HG03064 (cell line): ENCODE measurements at regions not wholly inside any gene's neighbourhood (a gene's known extent, or its start where the extent isn't known, plus 50 kb on each side); places are given as distances from the start of the nearest gene placed in this dataset.

Experiments
- ATAC-seq: cut with Tn5 transposase; IDR thresholded peaks from one replicate; pipeline ENCODE4 v1.9.1; 2021; ENCODE audit warnings: low read depth; ENCODE audit not compliant: unreplicated experiment

GRCh38 chr2:145875016-145875415 is 1355.1 kb upstream of the ZEB2 start:
- ATAC-seq: no peak

DNA sequence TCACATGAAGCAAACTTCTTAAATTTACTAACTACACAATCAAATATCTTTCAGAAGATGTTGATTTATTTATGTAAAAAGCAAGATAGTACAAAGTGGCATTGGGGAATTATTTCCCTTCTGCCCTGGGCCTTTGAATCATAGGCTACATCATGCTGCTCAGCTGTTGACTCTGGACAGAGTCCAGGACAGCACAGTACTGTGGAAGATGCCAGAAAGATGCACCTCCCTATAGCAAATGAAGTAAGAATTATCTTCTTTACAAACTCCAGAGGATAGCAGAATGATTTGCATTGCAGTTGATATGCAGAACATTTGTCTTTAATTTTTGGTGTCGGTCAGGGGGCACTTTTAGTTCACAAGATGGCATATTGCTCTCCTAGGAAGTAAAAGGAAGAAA is 1354.5 kb upstream of the ZEB2 start:
- no peak for ATAC-seq

DNA sequence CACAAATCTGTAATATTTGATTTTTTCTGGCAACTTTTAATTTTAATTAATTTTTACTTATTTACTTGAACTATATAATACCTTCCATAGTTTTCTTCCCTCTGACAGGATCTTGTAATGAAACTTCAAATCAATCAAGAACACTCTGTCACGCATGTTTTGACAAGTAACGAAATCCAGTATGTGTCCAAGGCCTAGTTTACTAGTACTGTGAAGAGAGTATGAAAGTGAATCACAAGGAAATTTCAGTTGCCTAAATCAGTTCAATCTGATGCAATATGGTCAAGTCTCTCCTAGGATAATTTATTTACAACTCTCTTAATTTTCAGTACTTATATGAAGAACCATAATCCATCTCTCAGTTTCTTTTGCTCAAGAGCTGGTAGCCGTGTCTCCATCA is 1344.6 kb upstream of the ZEB2 start:
- no peak for ATAC-seq

GRCh38 chr2:145861940-145862339 is 1342.0 kb upstream of the ZEB2 start:
- no peak for ATAC-seq

DNA sequence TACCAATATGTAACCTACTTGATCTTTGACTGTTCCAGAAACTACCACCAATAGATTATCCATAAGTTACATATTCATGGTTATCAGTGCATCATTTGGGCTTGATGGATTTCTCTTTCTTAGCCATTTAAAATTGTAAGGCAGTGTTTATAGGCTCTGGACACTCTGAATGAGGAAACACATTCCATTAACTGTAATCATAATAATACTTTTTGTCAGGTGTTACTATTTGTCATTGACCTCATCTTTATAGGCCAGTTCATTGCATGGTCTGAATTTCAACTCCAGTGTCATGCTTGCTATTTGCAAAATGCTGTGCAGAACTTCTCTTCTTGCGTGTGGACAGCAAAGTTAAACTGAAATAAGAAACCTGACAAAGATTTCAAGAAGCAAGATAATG is 1340.2 kb upstream of the ZEB2 start:
- ATAC-seq: no peak

DNA sequence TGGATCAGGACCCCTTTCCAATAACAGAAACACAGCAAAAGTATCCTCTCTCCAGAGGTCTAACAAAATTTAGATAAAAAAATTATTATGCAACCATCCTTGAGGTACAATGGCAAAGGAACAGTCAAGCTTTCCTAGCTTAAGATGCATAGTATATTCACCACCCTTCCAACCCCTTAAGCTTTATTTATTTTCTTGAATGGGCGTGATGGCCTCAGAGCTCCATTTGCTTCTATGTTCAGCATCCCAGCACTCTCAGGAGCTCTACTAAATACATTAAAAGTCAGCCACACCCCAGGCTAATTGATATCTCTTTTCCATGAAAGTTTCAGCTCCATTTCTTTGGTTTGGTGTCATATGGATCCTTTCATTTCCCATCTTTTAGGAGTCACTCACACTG is 1335.2 kb upstream of the ZEB2 start:
- no peak for ATAC-seq

DNA sequence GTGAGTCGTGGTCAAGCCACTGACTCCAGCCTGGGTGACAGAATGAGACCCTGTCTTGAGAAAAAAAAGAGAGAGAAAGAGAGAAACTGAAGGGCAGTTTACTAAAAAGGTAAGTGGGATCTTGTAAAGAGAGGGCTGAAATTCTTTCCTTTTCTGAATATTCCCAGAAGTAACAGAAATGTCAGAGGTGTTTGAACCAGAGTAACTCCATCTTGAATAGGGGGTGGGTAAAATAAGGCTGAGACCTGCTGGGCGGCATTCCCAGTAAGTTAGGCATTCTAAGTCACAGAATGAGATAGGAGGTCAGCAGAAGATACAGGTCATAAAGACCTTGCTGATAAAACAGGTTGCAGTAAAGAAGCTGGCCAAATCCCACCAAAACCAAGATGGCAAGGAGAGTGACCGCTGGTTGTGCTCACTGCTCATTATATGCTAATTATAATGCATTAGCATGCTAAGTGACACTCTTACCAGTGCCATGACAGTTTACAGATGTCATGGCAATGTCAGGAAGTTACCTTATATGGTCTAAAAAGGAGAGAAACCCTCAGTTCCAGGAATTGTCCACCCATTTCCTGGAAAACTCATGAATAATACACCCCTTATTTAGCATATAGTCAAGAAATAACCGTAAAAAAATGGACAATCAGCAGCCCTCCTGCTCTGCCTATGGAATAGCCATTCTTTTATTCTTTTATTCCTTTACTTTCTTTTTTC is 1334.3 kb upstream of the ZEB2 start:
- no peak for ATAC-seq

DNA sequence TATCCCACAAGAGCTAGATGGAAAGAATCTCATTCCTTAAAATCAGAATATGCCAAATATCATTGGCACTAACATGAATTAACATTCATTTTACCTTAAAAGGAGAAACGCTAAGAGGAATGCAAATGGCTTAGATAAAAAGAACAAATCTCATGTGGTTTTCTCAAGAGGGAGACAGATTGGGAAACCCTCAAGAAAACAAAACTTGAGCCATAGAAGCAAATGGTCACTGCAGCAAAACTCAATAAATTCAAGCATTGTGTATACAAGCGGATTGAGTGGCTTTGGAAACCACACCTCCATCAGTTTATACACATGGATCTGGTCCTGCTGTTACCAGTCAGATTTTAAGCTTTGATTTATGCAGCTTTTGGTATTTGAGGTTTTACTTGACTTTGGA is 1331.8 kb upstream of the ZEB2 start:
- ATAC-seq: no peak

- no peak for ATAC-seq
These were observed 1329.5 kb upstream of the ZEB2 start for GRCh38 chr2:145849466-145849865.

- no peak for ATAC-seq
These were observed 1327.1 kb upstream of the ZEB2 start for GRCh38 chr2:145846982-145847381.

DNA sequence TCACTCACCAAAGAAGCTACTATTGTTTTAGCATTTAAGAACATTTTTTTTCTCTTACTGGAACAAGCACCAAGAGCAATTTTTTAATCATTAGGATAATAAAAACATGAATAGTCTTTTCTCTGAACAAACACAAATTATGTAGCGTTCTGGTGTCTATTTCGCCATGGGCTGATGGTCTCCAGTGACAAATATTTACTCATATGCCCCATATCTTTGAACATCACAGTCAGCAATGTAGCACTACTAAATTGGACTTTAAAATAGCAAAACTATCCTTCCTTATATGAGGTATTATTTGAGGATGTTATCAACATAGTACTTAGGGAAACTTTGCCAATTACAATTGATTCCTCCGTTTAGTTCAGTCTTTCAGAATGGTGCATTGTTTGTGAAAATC is 1326.0 kb upstream of the ZEB2 start:
- ATAC-seq: no peak

DNA sequence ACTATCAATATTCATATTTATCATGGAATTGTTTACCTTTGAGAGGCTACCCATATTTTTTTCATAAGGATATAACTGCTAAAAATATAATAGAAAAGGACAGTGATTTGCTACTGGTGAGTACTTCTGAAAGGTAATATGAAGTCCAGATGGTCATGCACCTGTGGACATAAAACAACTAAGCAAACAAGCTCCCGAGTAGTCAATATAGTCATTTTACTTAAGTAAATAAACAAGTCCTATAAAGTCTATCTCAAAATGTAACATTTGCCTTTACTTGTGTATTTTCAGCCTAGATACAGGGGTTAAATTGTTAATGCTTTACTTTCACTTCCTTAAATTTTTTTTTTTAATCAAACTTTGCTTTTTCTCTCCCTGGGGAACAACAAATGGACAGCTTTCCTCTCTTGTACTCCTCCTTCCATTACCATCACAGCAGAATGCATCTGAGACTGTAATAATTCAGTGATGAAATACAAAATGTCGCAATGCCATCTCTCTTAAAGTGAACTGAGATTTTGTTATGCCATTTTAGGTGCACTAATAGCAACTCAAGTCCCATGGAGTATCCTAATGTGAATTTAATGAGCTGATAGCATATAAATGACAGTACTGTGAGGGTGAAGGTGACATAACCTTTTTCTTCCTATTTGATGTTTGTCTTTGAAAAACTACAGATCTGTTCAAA is 1325.4 kb upstream of the ZEB2 start:
- ATAC-seq: no peak

- no peak for ATAC-seq
These were observed 1322.1 kb upstream of the ZEB2 start for GRCh38 chr2:145841973-145842372.

GRCh38 chr2:145836986-145837385 is 1317.1 kb upstream of the ZEB2 start:
- no peak for ATAC-seq

GRCh38 chr2:145835665-145836064 is 1315.7 kb upstream of the ZEB2 start:
- no peak for ATAC-seq

GRCh38 chr2:145832681-145833080 is 1312.8 kb upstream of the ZEB2 start:
- ATAC-seq: no peak

DNA sequence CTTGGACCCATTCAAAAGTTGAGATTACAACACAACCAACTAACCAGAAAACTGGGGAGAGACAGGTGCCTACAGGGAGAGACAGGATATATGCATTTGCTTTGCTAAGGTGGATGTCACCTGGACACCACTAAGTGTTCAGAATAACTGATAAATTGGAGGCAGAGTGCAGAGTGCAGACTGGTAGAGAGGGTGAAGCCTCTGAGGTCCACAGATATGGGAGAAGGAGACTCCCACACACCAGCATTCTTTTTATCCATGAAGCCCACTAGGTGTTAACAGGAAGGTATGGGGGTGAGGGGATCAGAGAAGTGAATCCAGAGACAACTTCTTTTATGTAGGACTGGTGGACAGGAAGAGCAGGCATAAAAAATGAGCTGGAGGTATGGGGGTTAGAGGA is 1310.0 kb upstream of the ZEB2 start:
- ATAC-seq: no peak

DNA sequence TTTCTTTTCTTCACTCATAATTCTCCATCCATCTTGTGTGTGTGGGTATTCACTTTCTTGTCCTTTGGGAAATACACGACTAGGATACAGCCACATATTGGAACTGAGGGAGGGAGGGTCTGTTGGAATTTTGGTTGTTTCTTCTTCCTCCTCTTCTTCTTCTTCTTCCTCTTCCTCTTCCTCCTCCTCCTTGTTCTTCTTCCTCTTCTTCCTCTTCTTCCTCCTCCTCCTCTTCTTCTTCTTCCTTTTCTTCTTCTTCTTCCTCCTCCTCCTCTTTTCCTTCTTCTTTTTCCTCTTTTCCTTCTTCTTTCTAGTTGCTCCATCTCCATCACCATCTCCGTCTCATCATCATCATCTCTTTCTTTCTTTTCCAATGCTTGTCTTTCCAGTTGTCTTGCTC is 1307.3 kb upstream of the ZEB2 start:
- ATAC-seq: no peak

GRCh38 chr2:145824384-145824783 is 1304.5 kb upstream of the ZEB2 start:
- ATAC-seq: no peak

- ATAC-seq: no peak
These were observed 1303.1 kb upstream of the ZEB2 start for GRCh38 chr2:145822892-145823534.

DNA sequence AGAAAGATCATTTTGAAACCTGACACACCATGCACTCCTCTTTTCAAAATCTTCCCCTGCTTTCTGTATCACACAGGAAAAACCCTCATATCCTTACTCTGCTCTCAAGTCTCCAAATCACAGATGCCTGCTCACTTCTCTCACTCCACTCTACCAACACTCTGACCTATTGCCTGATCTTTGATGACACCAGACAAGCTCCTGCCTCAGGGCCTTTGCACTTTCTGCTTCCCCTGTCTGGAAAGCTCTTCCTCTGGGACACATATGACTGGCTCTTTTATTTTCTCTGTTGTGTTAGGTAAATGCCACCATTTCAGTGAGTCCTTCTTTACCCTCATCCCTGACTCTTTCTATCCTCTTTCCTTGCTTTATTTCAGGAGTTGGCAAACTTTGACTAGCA is 1300.7 kb upstream of the ZEB2 start:
- no peak for ATAC-seq
